ENCODE measurements at regions not wholly inside any gene's neighbourhood (a gene's known extent, or its start where the extent isn't known, plus 50 kb on each side); places are given as distances from the start of the nearest gene placed in this dataset.

GRCh38 chr1:233777566-233777965 is 126.9 kb upstream of the SLC35F3 start:
- H3K4me1 ChIP-seq (ENCODE audit: insufficient read depth, low read length) = no peaks in the 10 kb centered on the region
- DNase-seq (ENCODE audit: low read depth) = no peak
- H3K27me3 Mint-ChIP-seq (ENCODE audit: low read depth, unreplicated experiment) = no peaks in the 10 kb centered on the region
- no peaks in the 10 kb centered on the region for H3K36me3 ChIP-seq (ENCODE audit: insufficient read depth, low read length)
- H3K9ac ChIP-seq (ENCODE audit: low read length) = no peak overlapping the region
- H3K4me3 Mint-ChIP-seq (ENCODE audit: unreplicated experiment) = no peak overlapping the region
- H3K27me3 ChIP-seq (ENCODE audit: insufficient read depth, low read length) = no peaks in the 10 kb centered on the region
- no peak overlapping the region for H3K27ac Mint-ChIP-seq (ENCODE audit: unreplicated experiment)
- no peaks in the 10 kb centered on the region for H4K20me1 ChIP-seq (ENCODE audit: insufficient read depth, low read length)
- no peak for TF ChIP-seq CTCF (IDR thresholded peaks at IDR 0.05; ENCODE audit: insufficient read depth, low read depth, low read length)
- no peak for TF ChIP-seq EZH2 (IDR thresholded peaks at IDR 0.05; ENCODE audit: insufficient read depth, low read length)
- H3K4me1 Mint-ChIP-seq (ENCODE audit: low read depth, unreplicated experiment) = no peaks in the 10 kb centered on the region
- H2AFZ ChIP-seq (ENCODE audit: low read depth, low read length) = no peak overlapping the region
- H3K79me2 ChIP-seq (ENCODE audit: insufficient read depth, low read length) = no peaks in the 10 kb centered on the region
- H3K4me2 ChIP-seq (ENCODE audit: low read length) = no peak overlapping the region
- H3K9me3 ChIP-seq (ENCODE audit: insufficient read depth, low read depth, low read length) = no peaks in the 10 kb centered on the region
- H3K4me3 ChIP-seq (ENCODE audit: insufficient read depth, low read depth, low read length) = no peak overlapping the region
- peaks cover 6% of the 10 kb centered on the region for H3K9me3 Mint-ChIP-seq (ENCODE audit: unreplicated experiment)
- H3K27ac ChIP-seq (ENCODE audit: low read depth, low read length) = no peak overlapping the region
- no peaks in the 10 kb centered on the region for H3K36me3 Mint-ChIP-seq (ENCODE audit: low read depth, unreplicated experiment)
- FAIRE-seq = no peak

- Histone ChIP-seq H3K9me3 (ENCODE audit: insufficient read depth, low read depth, low read length) (no peaks in the 10 kb centered on the region), H3K9ac (ENCODE audit: low read length) (no peak overlapping the region), H3K36me3 (ENCODE audit: insufficient read depth, low read length) (no peaks in the 10 kb centered on the region), H2AFZ (ENCODE audit: low read depth, low read length) (no peak overlapping the region), H3K79me2 (ENCODE audit: insufficient read depth, low read length) (no peaks in the 10 kb centered on the region), H4K20me1 (ENCODE audit: insufficient read depth, low read length) (no peaks in the 10 kb centered on the region), H3K27me3 (ENCODE audit: insufficient read depth, low read length) (no peaks in the 10 kb centered on the region), H3K4me2 (ENCODE audit: low read length) (no peak overlapping the region), H3K4me3 (ENCODE audit: insufficient read depth, low read depth, low read length) (no peak overlapping the region), H3K4me1 (ENCODE audit: insufficient read depth, low read length) (no peaks in the 10 kb centered on the region), H3K27ac (ENCODE audit: low read depth, low read length) (no peak overlapping the region)
- Mint-ChIP-seq H3K4me3 (ENCODE audit: unreplicated experiment) (no peak overlapping the region), H3K36me3 (ENCODE audit: low read depth, unreplicated experiment) (no peaks in the 10 kb centered on the region), H3K27me3 (ENCODE audit: low read depth, unreplicated experiment) (no peaks in the 10 kb centered on the region), H3K27ac (ENCODE audit: unreplicated experiment) (no peak overlapping the region), H3K9me3 (ENCODE audit: unreplicated experiment) (peaks cover 5% of the 10 kb centered on the region), H3K4me1 (ENCODE audit: low read depth, unreplicated experiment) (no peaks in the 10 kb centered on the region)
- FAIRE-seq (no peak), DNase-seq (ENCODE audit: low read depth) (no peak)
- TF ChIP-seq CTCF (IDR thresholded peaks at IDR 0.05; ENCODE audit: insufficient read depth, low read depth, low read length) (no peak), EZH2 (IDR thresholded peaks at IDR 0.05; ENCODE audit: insufficient read depth, low read length) (no peak)
Measured at GRCh38 chr1:233780049-233780448, 124.4 kb upstream of the SLC35F3 start.

GRCh38 chr1:233782937-233783586 is 121.4 kb upstream of the SLC35F3 start:
- no peaks in the 10 kb centered on the region for H3K36me3 Mint-ChIP-seq (ENCODE audit: low read depth, unreplicated experiment)
- no peaks in the 10 kb centered on the region for H4K20me1 ChIP-seq (ENCODE audit: insufficient read depth, low read length)
- no peak overlapping the region for H3K4me3 Mint-ChIP-seq (ENCODE audit: unreplicated experiment)
- peaks cover 4% of the 10 kb centered on the region for H3K9me3 Mint-ChIP-seq (ENCODE audit: unreplicated experiment)
- H3K4me2 ChIP-seq (ENCODE audit: low read length) = no peak overlapping the region
- H3K27me3 Mint-ChIP-seq (ENCODE audit: low read depth, unreplicated experiment) = no peaks in the 10 kb centered on the region
- H3K4me1 Mint-ChIP-seq (ENCODE audit: low read depth, unreplicated experiment) = no peaks in the 10 kb centered on the region
- H3K4me1 ChIP-seq (ENCODE audit: insufficient read depth, low read length) = no peaks in the 10 kb centered on the region
- FAIRE-seq (no peak), DNase-seq (ENCODE audit: low read depth) (no peak)
- no peaks in the 10 kb centered on the region for H3K36me3 ChIP-seq (ENCODE audit: insufficient read depth, low read length)
- no peak overlapping the region for H3K9ac ChIP-seq (ENCODE audit: low read length)
- H3K27me3 ChIP-seq (ENCODE audit: insufficient read depth, low read length) = no peaks in the 10 kb centered on the region
- H3K27ac ChIP-seq (ENCODE audit: low read depth, low read length) = no peak overlapping the region
- H3K4me3 ChIP-seq (ENCODE audit: insufficient read depth, low read depth, low read length) = no peak overlapping the region
- H2AFZ ChIP-seq (ENCODE audit: low read depth, low read length) = no peak overlapping the region
- H3K79me2 ChIP-seq (ENCODE audit: insufficient read depth, low read length) = no peaks in the 10 kb centered on the region
- no peaks in the 10 kb centered on the region for H3K9me3 ChIP-seq (ENCODE audit: insufficient read depth, low read depth, low read length)
- TF ChIP-seq CTCF (IDR thresholded peaks at IDR 0.05; ENCODE audit: insufficient read depth, low read depth, low read length) = no peak
- TF ChIP-seq EZH2 (IDR thresholded peaks at IDR 0.05; ENCODE audit: insufficient read depth, low read length) = no peak
- H3K27ac Mint-ChIP-seq (ENCODE audit: unreplicated experiment) = no peak overlapping the region
